GM10266 (cell line): ENCODE measurements at regions not wholly inside any gene's neighbourhood (a gene's known extent, or its start where the extent isn't known, plus 50 kb on each side); places are given as distances from the start of the nearest gene placed in this dataset.
"Not testable (repeated sequence)": the region's sequence is repeated elsewhere in the genome, so short reads cannot be mapped to it uniquely, and the experiment has no call there.

ENCODE experiments used
- DNase-seq: peaks from one replicate; pipeline ENCODE4 v3.0.0; 2012; ENCODE audit errors: extremely low spot score
- CTCF ChIP-seq: IDR thresholded peaks from 2 replicates; pipeline ENCODE4 v1.5.1; 2012; ENCODE audit warnings: mild to moderate bottlenecking, low read depth; ENCODE audit not compliant: control insufficient read depth, insufficient read depth; ENCODE audit errors: missing control alignments

GRCh38 chr17:11182430-11182829 lies 58.6 kb upstream of the SHISA6 start:
- TF ChIP-seq CTCF = no peak
- no peak for DNase-seq

- no peak for TF ChIP-seq CTCF
- no peak for DNase-seq
Observed at GRCh38 chr17:11178581-11178980, 62.4 kb upstream of the SHISA6 start.

GRCh38 chr17:11177340-11177739 lies 63.7 kb upstream of the SHISA6 start:
- TF ChIP-seq CTCF = no peak
- DNase-seq = no peak

GRCh38 chr17:11176549-11176948 lies 64.5 kb upstream of the SHISA6 start:
- TF ChIP-seq CTCF = no peak
- DNase-seq = no peak

- TF ChIP-seq CTCF = no peak
- no peak for DNase-seq
Observed at GRCh38 chr17:11170881-11171280, 70.1 kb upstream of the SHISA6 start.

GRCh38 chr17:11151818-11152425 lies 89.1 kb upstream of the SHISA6 start:
- no peak for TF ChIP-seq CTCF
- no peak for DNase-seq

- not testable (repeated sequence) for DNase-seq
Observed at GRCh38 chr17:11150906-11151511, 90.0 kb upstream of the SHISA6 start.
